ENCODE measurements at regions not wholly inside any gene's neighbourhood (a gene's known extent, or its start where the extent isn't known, plus 50 kb on each side); places are given as distances from the start of the nearest gene placed in this dataset.

DNA sequence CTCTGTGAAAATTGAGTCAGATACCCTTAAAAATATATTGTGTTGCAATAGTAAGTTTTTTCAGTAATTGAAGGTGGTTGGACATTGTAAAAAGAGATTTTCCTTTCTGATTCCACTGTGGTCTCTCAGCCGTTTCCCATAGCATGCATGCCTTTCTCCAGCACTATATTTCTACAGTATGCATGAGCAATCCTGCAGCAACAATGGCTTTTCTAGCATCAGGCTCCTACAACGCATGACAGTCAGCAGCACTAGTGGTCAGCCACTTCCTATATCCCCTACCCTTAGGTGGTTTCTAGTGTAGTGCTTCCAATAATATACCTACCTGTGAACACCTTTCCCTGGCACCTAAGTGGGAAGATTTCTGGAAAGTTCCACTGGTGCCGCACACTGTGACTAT is 55.4 kb upstream of the SNRPN start:
- DNase-seq, result no peak
- Histone ChIP-seq H3K27me3 (no peaks in the 10 kb centered on the region), H3K36me3 (no peaks in the 10 kb centered on the region), H3K4me1 (no peaks in the 10 kb centered on the region), H3K9me3 (peaks cover 0 to 40% (median 0%) of the 10 kb centered on the region in 11 donors), H3K4me3 (no peak overlapping the region), H3K27ac (no peak overlapping the region)
- no peak for ATAC-seq
- intact Hi-C loops (cut with DNase I), result no loop called here
- TF ChIP-seq, protein P1, sequence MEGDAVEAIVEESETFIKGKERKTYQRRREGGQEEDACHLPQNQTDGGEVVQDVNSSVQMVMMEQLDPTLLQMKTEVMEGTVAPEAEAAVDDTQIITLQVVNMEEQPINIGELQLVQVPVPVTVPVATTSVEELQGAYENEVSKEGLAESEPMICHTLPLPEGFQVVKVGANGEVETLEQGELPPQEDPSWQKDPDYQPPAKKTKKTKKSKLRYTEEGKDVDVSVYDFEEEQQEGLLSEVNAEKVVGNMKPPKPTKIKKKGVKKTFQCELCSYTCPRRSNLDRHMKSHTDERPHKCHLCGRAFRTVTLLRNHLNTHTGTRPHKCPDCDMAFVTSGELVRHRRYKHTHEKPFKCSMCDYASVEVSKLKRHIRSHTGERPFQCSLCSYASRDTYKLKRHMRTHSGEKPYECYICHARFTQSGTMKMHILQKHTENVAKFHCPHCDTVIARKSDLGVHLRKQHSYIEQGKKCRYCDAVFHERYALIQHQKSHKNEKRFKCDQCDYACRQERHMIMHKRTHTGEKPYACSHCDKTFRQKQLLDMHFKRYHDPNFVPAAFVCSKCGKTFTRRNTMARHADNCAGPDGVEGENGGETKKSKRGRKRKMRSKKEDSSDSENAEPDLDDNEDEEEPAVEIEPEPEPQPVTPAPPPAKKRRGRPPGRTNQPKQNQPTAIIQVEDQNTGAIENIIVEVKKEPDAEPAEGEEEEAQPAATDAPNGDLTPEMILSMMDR (IDR thresholded peaks at IDR 0.05), result no peak
- WGBS, 2 donors, result 68 to 69% methylated on average over 3 of the region's 3 CpGs

DNA sequence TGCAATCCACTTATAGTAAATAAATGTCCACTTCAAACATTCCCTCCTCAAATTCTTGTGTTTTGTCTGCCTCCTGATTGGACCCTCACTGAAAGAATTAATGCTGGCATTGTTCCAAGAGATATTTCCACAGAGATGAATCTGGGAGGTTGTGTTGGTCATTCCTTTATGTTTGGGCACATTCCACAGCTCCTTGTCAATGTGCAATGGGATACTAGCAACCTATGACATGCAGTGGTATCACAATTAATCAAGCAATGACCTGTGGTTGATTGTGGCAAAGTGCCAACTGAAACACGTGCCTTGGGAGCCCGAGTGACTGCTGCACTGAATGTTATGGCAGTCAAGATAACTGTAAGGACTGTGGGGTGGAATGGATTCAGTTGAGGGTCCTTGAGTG is 55.0 kb upstream of the SNRPN start:
- TF ChIP-seq, protein P1 (IDR thresholded peaks at IDR 0.05), result no peak
- H3K27ac ChIP-seq, result no peak overlapping the region
- no peak for DNase-seq
- H3K27me3 ChIP-seq, result no peaks in the 10 kb centered on the region
- H3K36me3 ChIP-seq, result no peaks in the 10 kb centered on the region
- H3K4me1 ChIP-seq, result no peaks in the 10 kb centered on the region
- ATAC-seq, result no peak
- WGBS, 2 donors, result 11 to 25% methylated on average over 2 of the region's 2 CpGs
- H3K9me3 ChIP-seq, result peaks cover 0 to 44% (median 0%) of the 10 kb centered on the region in 11 donors
- H3K4me3 ChIP-seq, result no peak overlapping the region
- intact Hi-C loops (cut with DNase I), result no loop called here

- no peaks in the 10 kb centered on the region for H3K4me1 ChIP-seq
- intact Hi-C loops (cut with DNase I), result no loop called here
- no peak overlapping the region for H3K4me3 ChIP-seq
- peaks cover 0 to 43% (median 0%) of the 10 kb centered on the region in 11 donors for H3K9me3 ChIP-seq
- WGBS, 2 donors, result 59 to 78% methylated on average over 3 of the region's 3 CpGs
- H3K36me3 ChIP-seq, result no peaks in the 10 kb centered on the region
- ATAC-seq (no peak), DNase-seq (no peak)
- no peak overlapping the region for H3K27ac ChIP-seq
- TF ChIP-seq, protein P1 (IDR thresholded peaks at IDR 0.05), result no peak
- H3K27me3 ChIP-seq, result no peaks in the 10 kb centered on the region
Measured at GRCh38 chr15:24901409-24901808, 53.4 kb upstream of the SNRPN start.

All from heart right ventricle (tissue), 16 donors.